Endothelial cell (in vitro differentiated cells): ENCODE measurements at regions not wholly inside any gene's neighbourhood (a gene's known extent, or its start where the extent isn't known, plus 50 kb on each side); places are given as distances from the start of the nearest gene placed in this dataset.

Experiments
- DNase-seq: peaks from one replicate; pipeline ENCODE4 v3.0.0; 2021; ENCODE audit warnings: low spot score
- H3K27ac Mint-ChIP-seq: one replicate; pipeline ENCODE4 v1.8.0; 2021; ENCODE audit warnings: mixed read lengths, inconsistent platforms; ENCODE audit not compliant: unreplicated experiment
- H3K27me3 Mint-ChIP-seq: one replicate; pipeline ENCODE4 v1.8.0; 2021; ENCODE audit warnings: mild to moderate bottlenecking, moderate library complexity, mixed read lengths, inconsistent platforms; ENCODE audit not compliant: unreplicated experiment
- H3K36me3 Mint-ChIP-seq: one replicate; pipeline ENCODE4 v1.8.0; 2021; ENCODE audit warnings: mild to moderate bottlenecking, low read depth, mixed read lengths, inconsistent platforms; ENCODE audit not compliant: unreplicated experiment
- H3K4me1 Mint-ChIP-seq: one replicate; pipeline ENCODE4 v1.8.0; 2021; ENCODE audit warnings: mild to moderate bottlenecking, mixed read lengths, inconsistent platforms; ENCODE audit not compliant: unreplicated experiment
- H3K4me3 Mint-ChIP-seq: one replicate; pipeline ENCODE4 v1.8.0; 2021; ENCODE audit warnings: mild to moderate bottlenecking, mixed read lengths, inconsistent platforms; ENCODE audit not compliant: unreplicated experiment
- H3K9me3 Mint-ChIP-seq: one replicate; pipeline ENCODE4 v1.8.0; 2021; ENCODE audit warnings: mixed read lengths, inconsistent platforms; ENCODE audit not compliant: unreplicated experiment
- TF ChIP-seq, protein P1 (sequence below): fragments of 200-600 bp; sonication (generic); IDR thresholded peaks from one replicate; pipeline ENCODE4 v1.5.0; 2021; ENCODE audit warnings: antibody characterized with exemption; ENCODE audit not compliant: unreplicated experiment

DNA sequence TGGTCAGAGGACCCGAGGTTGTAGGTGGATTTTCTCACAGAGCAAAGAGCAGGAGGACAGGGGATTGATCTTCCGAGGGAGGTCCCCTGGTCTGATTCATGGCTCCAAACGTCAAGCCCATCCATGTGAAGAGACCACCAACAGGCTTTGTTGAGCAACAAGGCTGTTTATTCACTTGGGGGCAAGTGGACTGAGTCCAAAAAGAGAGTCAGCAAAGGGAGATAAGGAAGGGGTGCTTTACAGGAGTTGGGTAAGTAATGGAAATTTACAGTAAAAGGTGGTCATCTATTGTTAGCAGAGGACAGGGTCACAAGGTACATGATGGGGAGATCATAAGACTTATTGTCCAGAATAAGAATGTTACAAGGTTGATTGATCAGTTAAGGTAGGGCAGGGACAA, 2285.8 kb downstream of the TP53TG3F start:
- Mint-ChIP-seq H3K36me3 (peaks cover 33% of the 10 kb centered on the region), H3K4me1 (no peaks in the 10 kb centered on the region), H3K27me3 (peaks cover 13% of the 10 kb centered on the region), H3K4me3 (peak overlapping the region; percentile 52), H3K9me3 (peaks cover 50% of the 10 kb centered on the region), H3K27ac (no peak overlapping the region)
- TF ChIP-seq, protein P1, sequence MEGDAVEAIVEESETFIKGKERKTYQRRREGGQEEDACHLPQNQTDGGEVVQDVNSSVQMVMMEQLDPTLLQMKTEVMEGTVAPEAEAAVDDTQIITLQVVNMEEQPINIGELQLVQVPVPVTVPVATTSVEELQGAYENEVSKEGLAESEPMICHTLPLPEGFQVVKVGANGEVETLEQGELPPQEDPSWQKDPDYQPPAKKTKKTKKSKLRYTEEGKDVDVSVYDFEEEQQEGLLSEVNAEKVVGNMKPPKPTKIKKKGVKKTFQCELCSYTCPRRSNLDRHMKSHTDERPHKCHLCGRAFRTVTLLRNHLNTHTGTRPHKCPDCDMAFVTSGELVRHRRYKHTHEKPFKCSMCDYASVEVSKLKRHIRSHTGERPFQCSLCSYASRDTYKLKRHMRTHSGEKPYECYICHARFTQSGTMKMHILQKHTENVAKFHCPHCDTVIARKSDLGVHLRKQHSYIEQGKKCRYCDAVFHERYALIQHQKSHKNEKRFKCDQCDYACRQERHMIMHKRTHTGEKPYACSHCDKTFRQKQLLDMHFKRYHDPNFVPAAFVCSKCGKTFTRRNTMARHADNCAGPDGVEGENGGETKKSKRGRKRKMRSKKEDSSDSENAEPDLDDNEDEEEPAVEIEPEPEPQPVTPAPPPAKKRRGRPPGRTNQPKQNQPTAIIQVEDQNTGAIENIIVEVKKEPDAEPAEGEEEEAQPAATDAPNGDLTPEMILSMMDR: no peak
- DNase-seq: no peak

DNA sequence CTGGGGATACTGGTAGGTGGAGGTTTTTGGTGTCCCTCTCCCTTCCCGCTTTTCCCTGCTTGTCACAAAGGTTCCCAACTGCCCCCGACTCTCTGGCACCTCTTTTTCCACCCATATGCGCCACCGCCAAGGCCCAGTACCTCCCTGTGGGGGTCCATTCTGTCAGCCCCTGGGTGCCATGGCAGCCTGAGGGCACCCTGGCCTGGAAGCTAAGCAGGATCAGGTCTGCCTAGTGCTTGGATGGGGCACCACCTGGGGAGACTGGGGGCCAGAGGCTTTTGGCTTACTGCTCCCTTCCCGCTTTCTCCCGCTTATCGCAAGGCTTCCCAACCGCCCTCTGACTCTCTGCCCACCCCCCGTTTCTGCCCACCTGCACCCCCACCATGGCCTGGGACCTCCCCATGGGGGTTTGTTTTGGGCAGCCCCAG, 2286.4 kb downstream of the TP53TG3F start:
- H3K27me3 Mint-ChIP-seq: peaks cover 13% of the 10 kb centered on the region
- H3K4me3 Mint-ChIP-seq: no peak overlapping the region
- H3K9me3 Mint-ChIP-seq: peaks cover 44% of the 10 kb centered on the region
- no peak for DNase-seq
- TF ChIP-seq, protein P1: no peak
- H3K27ac Mint-ChIP-seq: no peak overlapping the region
- H3K36me3 Mint-ChIP-seq: peaks cover 28% of the 10 kb centered on the region
- no peaks in the 10 kb centered on the region for H3K4me1 Mint-ChIP-seq

DNA sequence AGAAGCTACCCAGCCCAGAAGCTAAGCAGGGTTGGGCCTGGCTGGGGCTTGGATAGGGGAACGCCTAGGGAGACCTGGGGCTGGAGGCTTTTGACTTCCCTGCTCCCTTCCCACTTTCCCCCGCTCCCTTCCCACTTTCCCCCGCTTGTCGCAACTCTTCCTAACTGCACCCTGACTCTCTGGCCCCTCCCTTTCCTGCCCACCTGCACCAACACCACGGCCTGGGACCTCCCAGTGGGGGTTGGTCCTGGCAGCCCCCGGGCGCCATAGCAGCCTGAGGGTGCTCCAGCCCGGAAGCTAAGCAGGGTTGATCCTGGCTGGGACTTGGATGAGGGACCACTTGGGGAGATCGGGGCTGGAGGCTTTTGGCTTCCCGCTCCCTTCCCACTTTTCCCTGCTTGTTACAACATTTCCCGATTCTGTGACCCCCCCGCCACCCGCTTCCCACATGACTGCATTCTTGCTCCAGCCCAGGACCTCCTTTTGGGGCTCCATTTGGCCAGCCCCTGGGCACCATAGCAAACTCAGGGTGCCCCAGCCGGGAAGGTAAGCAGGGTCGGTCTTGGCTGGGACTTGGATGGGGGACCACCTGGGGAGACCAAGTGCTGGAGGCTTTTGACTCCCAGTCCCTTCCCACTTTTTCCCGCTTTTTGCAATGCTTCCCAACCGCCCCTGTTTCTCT, 2287.0 kb downstream of the TP53TG3F start:
- DNase-seq: no peak
- TF ChIP-seq, protein P1: no peak
- peaks cover 23% of the 10 kb centered on the region for H3K36me3 Mint-ChIP-seq
- H3K27ac Mint-ChIP-seq: no peak overlapping the region
- no peak overlapping the region for H3K4me3 Mint-ChIP-seq
- no peaks in the 10 kb centered on the region for H3K4me1 Mint-ChIP-seq
- H3K27me3 Mint-ChIP-seq: peaks cover 13% of the 10 kb centered on the region
- H3K9me3 Mint-ChIP-seq: peaks cover 38% of the 10 kb centered on the region

DNA sequence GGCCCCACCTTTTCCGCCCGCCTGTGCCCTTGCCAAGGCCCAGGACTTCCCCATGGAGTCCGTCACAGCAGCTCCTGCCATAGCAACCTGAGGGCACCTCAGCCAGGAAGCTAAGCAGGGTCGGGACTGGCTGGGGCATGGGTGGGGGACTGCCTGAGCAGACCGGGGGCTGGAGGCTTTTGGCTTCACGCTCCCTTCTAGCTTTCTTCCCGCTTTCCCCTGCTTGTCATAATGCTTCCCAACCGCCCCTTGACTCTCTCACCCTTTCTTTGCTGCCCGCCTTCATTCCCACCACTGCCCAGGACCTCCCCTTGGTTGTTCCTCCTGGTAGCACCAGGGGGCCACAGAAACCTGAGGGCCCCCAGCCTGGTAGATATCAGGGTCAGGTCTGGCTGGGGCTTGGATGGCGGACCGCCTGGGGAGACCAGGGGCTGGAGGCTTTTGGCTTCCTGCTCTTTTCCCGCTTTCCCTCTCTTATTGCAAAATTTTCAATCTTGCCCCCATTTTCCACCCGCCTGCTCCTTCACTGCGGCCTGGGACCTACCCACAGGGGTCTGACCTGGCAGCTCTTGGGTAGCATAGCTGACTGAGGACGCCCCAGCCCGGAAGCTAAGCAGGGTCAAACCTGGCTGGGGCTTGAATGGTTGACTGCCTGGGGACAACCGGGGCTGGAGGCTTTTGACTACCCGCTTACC, 2287.7 kb downstream of the TP53TG3F start:
- H3K4me1 Mint-ChIP-seq: no peaks in the 10 kb centered on the region
- TF ChIP-seq, protein P1: no peak
- no peak overlapping the region for H3K27ac Mint-ChIP-seq
- peaks cover 31% of the 10 kb centered on the region for H3K9me3 Mint-ChIP-seq
- peaks cover 21% of the 10 kb centered on the region for H3K36me3 Mint-ChIP-seq
- DNase-seq: no peak
- H3K27me3 Mint-ChIP-seq: peaks cover 14% of the 10 kb centered on the region
- H3K4me3 Mint-ChIP-seq: no peak overlapping the region
